B cell (primary cell): ENCODE measurements at regions not wholly inside any gene's neighbourhood (a gene's known extent, or its start where the extent isn't known, plus 50 kb on each side); places are given as distances from the start of the nearest gene placed in this dataset.

ENCODE experiments used
- ATAC-seq: fragments of 200-7000 bp; cut with Tn5 transposase; one replicate; pipeline ENCODE4 v1.10.0; 2021; ENCODE audit warnings: low read depth, mild to moderate bottlenecking, moderate number of reproducible peaks, moderate library complexity
- CTCF ChIA-PET: fragments of 350-600 bp; sonication (Branson Sonifier 250); formaldehyde crosslinking; loops from one replicate; lab custom pipeline; 2021; ENCODE audit warnings: antibody characterized with exemption, inconsistent platforms; lab: Charles Lee
- POLR2A ChIA-PET: fragments of 350-600 bp; sonication (Branson Sonifier 250); formaldehyde crosslinking; loops from one replicate; lab custom pipeline; 2021; ENCODE audit warnings: antibody characterized with exemption; lab: Charles Lee
- DNase-seq: peaks from one replicate; pipeline ENCODE4 v3.0.0; 2013
- H2AFZ ChIP-seq: 2 replicates; pipeline ENCODE4 v1.6.1; 2012; ENCODE audit warnings: mild to moderate bottlenecking, low read depth, low read length; ENCODE audit not compliant: insufficient read depth, poor library complexity, severe bottlenecking
- H3K27ac ChIP-seq, 2 donors: 1 replicate in 1 of 2; 2 replicates in 1 of 2; pipeline ENCODE4 v1.5.1; 2012 to 2013; ENCODE audit warnings: low read length in 2 of 2, mild to moderate bottlenecking in 2 of 2, moderate library complexity in 1 of 2
- H3K27me3 ChIP-seq, 4 experiments: fragments of 200-600 bp in 1 of 4; sonication (generic) in 1 of 4; replicated peaks in 1 of 4; 1 replicate in 2 of 4; 2 replicates in 2 of 4; pipeline versions ENCODE4 v1.6.1 to v1.7.0; 2013 to 2016; ENCODE audit warnings: low read length in 3 of 4, mild to moderate bottlenecking in 2 of 4, mixed read lengths in 1 of 4, moderate library complexity in 1 of 4; ENCODE audit not compliant: insufficient read depth in 4 of 4, control insufficient read depth in 3 of 4; ENCODE audit errors: control extremely low read depth in 1 of 4
- H3K36me3 ChIP-seq, 2 experiments: replicated peaks in 1 of 2; 1 replicate in 1 of 2; 2 replicates in 1 of 2; pipeline versions ENCODE4 v1.6.1 to v1.7.1; 2013; ENCODE audit warnings: low read length in 1 of 2; ENCODE audit not compliant: insufficient read depth in 2 of 2, control insufficient read depth in 1 of 2; ENCODE audit errors: control extremely low read depth in 1 of 2, extremely low read depth in 1 of 2
- H3K4me1 ChIP-seq, 2 donors: fragments of 200-600 bp in 1 of 2; sonication (generic) in 1 of 2; 1 replicate in 1 of 2; 2 replicates in 1 of 2; pipeline versions ENCODE4 v1.5.1 to v1.6.1; 2013 to 2017; ENCODE audit warnings: low read length in 2 of 2; ENCODE audit not compliant: control insufficient read depth in 2 of 2, insufficient read depth in 2 of 2
- H3K4me2 ChIP-seq: replicated peaks from 2 replicates; pipeline ENCODE3; 2012; ENCODE audit warnings: mild to moderate bottlenecking, low read depth, low read length; ENCODE audit not compliant: poor library complexity, severe bottlenecking
- H3K4me3 ChIP-seq, 5 experiments: fragments of 200-600 bp in 1 of 5; sonication (generic) in 1 of 5; 1 replicate in 3 of 5; 2 replicates in 2 of 5; pipeline versions ENCODE4 v1.5.1 to v1.7.0; 2011 to 2016; ENCODE audit warnings: low read length in 4 of 5, mild to moderate bottlenecking in 4 of 5, low read depth in 2 of 5, control low read depth in 1 of 5, moderate library complexity in 1 of 5; ENCODE audit not compliant: insufficient read depth in 1 of 5; ENCODE audit errors: control extremely low read depth in 1 of 5, extremely low read depth in 1 of 5
- H3K79me2 ChIP-seq: fragments of 200-600 bp; sonication (generic); one replicate; pipeline ENCODE4 v1.6.0; 2016; ENCODE audit warnings: low read length; ENCODE audit not compliant: control insufficient read depth, insufficient read depth
- H3K9ac ChIP-seq: fragments of 200-600 bp; sonication (generic); 2 replicates; pipeline ENCODE4 v1.6.1; 2017; ENCODE audit warnings: mild to moderate bottlenecking, low read length, moderate library complexity
- H3K9me3 ChIP-seq, 3 donors: one replicate each; pipeline versions ENCODE4 v1.6.1 to v1.7.1; 2013; ENCODE audit warnings: low read length in 2 of 3; ENCODE audit not compliant: control insufficient read depth in 2 of 3, insufficient read depth in 1 of 3; ENCODE audit errors: control extremely low read depth in 1 of 3
- H4K20me1 ChIP-seq: 2 replicates; pipeline ENCODE4 v1.6.0; 2012; ENCODE audit warnings: mild to moderate bottlenecking, low read length; ENCODE audit not compliant: insufficient read depth, control insufficient read depth, poor library complexity, severe bottlenecking
- H3K27ac Mint-ChIP-seq: one replicate; pipeline ENCODE4 v1.8.0; 2021; ENCODE audit warnings: mixed read lengths
- H3K27me3 Mint-ChIP-seq: one replicate; pipeline ENCODE4 v1.8.0; 2021; ENCODE audit warnings: mixed read lengths
- H3K4me1 Mint-ChIP-seq: one replicate; pipeline ENCODE4 v1.8.0; 2021; ENCODE audit warnings: mixed read lengths
- H3K4me3 Mint-ChIP-seq: one replicate; pipeline ENCODE4 v1.8.0; 2021; ENCODE audit warnings: mixed read lengths
- H3K9me3 Mint-ChIP-seq: one replicate; pipeline ENCODE4 v1.8.0; 2022; ENCODE audit warnings: mixed read lengths; ENCODE audit not compliant: insufficient read depth
- CTCF ChIP-seq: fragments of 200-600 bp; IDR thresholded peaks from one replicate; pipeline ENCODE4 v1.8.0; 2022; ENCODE audit warnings: antibody characterized with exemption, mild to moderate bottlenecking
- EZH2 ChIP-seq: IDR thresholded peaks from 2 replicates; pipeline ENCODE4 v1.6.1; 2012; ENCODE audit warnings: borderline replicate concordance, low read depth, mild to moderate bottlenecking, moderate library complexity, low read length; ENCODE audit not compliant: insufficient read depth, poor library complexity, severe bottlenecking
- WGBS: methylation state at CpG from one replicate; pipeline ENCODE4 v1.1.5; 2013; ENCODE audit warnings: missing lambda C conversion rate; ENCODE audit not compliant: insufficient coverage; 5-methylcytosine and 5-hydroxymethylcytosine counted together
- intact Hi-C: fragments of 100-400 bp; cut with micrococcal nuclease; formaldehyde crosslinking; loops from one replicate; pipeline ENCODE4 v1.10.0; 2022

- intact Hi-C loops: no loop called here
- no peaks in the 10 kb centered on the region for H3K9me3 Mint-ChIP-seq
- Histone ChIP-seq H3K9ac (no peak overlapping the region), H2AFZ (no peak overlapping the region), H3K79me2 (no peaks in the 10 kb centered on the region), H3K4me3 (no peak overlapping the region), H4K20me1 (no peaks in the 10 kb centered on the region), H3K9me3 (peaks cover 0 to 26% (median 0%) of the 10 kb centered on the region in 3 donors), H3K36me3 (no peaks in the 10 kb centered on the region), H3K4me1 (no peaks in the 10 kb centered on the region), H3K27me3 (no peaks in the 10 kb centered on the region), H3K4me2 (no peak overlapping the region), H3K27ac (no peak overlapping the region)
- no peaks in the 10 kb centered on the region for H3K4me1 Mint-ChIP-seq
- 96% methylated on average over 13 of the region's 14 CpGs for WGBS
- TF ChIP-seq EZH2 (no peak), CTCF (no peak)
- ChIA-PET POLR2A (no interaction called here), CTCF (no interaction called here)
- ATAC-seq: no peak
- no peak overlapping the region for H3K27ac Mint-ChIP-seq
- no peak for DNase-seq
- H3K4me3 Mint-ChIP-seq: no peak overlapping the region
- H3K27me3 Mint-ChIP-seq: no peaks in the 10 kb centered on the region
These were observed 2660.1 kb upstream of the PCDH20 start for GRCh38 chr13:64075543-64076271.

GRCh38 chr13:64074971-64075474 is 2659.4 kb upstream of the PCDH20 start:
- H3K4me3 ChIP-seq: no peak overlapping the region
- H3K27ac Mint-ChIP-seq: no peak overlapping the region
- no peak overlapping the region for H3K27ac ChIP-seq
- peaks cover 0 to 26% (median 0%) of the 10 kb centered on the region in 3 donors for H3K9me3 ChIP-seq
- no peak overlapping the region for H3K4me3 Mint-ChIP-seq
- H3K36me3 ChIP-seq: no peaks in the 10 kb centered on the region
- ATAC-seq: no peak
- H3K4me2 ChIP-seq: no peak overlapping the region
- H2AFZ ChIP-seq: no peak overlapping the region
- TF ChIP-seq EZH2: no peak
- no peak for TF ChIP-seq CTCF
- no peaks in the 10 kb centered on the region for H3K79me2 ChIP-seq
- H3K4me1 ChIP-seq: no peaks in the 10 kb centered on the region
- ChIA-PET POLR2A (no interaction called here), CTCF (no interaction called here)
- H3K9me3 Mint-ChIP-seq: no peaks in the 10 kb centered on the region
- intact Hi-C loops: no loop called here
- H3K4me1 Mint-ChIP-seq: no peaks in the 10 kb centered on the region
- no peaks in the 10 kb centered on the region for H3K27me3 ChIP-seq
- WGBS: 93% methylated on average over 11 of the region's 12 CpGs
- H3K9ac ChIP-seq: no peak overlapping the region
- H3K27me3 Mint-ChIP-seq: no peaks in the 10 kb centered on the region
- no peaks in the 10 kb centered on the region for H4K20me1 ChIP-seq
- DNase-seq: no peak
